ENCODE measurements at regions not wholly inside any gene's neighbourhood (a gene's known extent, or its start where the extent isn't known, plus 50 kb on each side); places are given as distances from the start of the nearest gene placed in this dataset.

DNA sequence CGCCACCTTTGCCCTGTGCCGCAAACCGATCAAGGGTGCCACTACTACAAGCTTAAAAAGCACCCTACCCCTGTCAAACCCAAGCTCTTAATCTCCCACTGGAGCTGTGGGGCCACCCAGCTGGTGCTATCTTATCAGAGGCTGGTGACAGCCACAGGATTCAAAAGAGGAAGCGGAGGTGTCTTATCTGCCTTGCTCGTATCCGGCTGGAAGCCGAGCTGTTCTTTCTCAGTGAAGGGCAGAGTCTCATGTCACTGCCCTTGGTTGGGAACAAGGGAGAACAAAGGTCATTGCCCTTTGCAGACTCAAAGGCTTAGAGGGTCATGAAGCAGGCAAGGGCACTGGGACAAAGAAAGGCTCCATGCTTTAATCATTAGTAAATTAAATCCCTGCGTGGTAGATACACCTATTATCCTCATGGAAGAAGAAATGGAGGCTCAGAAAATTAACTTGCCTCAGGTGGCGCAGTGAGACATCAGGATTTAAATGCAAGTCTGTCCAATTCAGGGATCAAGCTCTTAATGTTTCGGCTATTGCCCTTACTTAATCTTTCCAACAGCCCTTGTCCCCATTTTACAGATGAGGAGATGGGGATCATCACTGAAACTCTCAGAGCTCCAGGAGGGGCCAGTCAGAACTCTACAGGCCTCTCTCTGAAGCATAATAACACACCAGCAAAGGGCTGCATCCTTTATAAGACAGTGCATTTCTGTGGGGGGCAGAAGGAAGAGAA lies 360.0 kb upstream of the PROK2 start:
- H2AFZ ChIP-seq, result no peak overlapping the region
- Mint-ChIP-seq H3K9me3 (peaks cover 4% of the 10 kb centered on the region; the same call in 1 of the 3 replicates), H3K4me3 (no peak overlapping the region), H3K27ac (0 out of 2 replicates have a peak overlapping the region, but pooled peaks have one; percentile 50), H3K36me3 (ENCODE audit: low read depth) (no peaks in the 10 kb centered on the region; the same call in 2 of the 3 replicates), H3K4me1 (no peaks in the 10 kb centered on the region; the same call in 2 of the 3 replicates), H3K27me3 (ENCODE audit: insufficient read depth, low read depth, poor library complexity) (peaks cover 1% of the 10 kb centered on the region)
- H4K20me1 ChIP-seq (replicated peaks; ENCODE audit: insufficient read depth), result no peaks in the 10 kb centered on the region
- no peak overlapping the region for H3K4me3 ChIP-seq
- no peaks in the 10 kb centered on the region for H3K4me1 ChIP-seq (ENCODE audit: insufficient read depth)
- H3K9me2 ChIP-seq (ENCODE audit: insufficient read depth), result no peaks in the 10 kb centered on the region
- no peak overlapping the region for H3K27ac ChIP-seq (ENCODE audit: low read depth)
- ATAC-seq (no peak), DNase-seq (ENCODE audit: low spot score) (no peak)
- TF ChIP-seq NANOG (IDR thresholded peaks at IDR 0.05; ENCODE audit: borderline replicate concordance) (no peak), JUNB (IDR thresholded peaks at IDR 0.05; ENCODE audit: unreplicated experiment) (no peak), ZNF114 (CRISPR knock-in tag; IDR thresholded peaks at IDR 0.05) (no peak), EZH2phosphoT487 (IDR thresholded peaks at IDR 0.05; ENCODE audit: unreplicated experiment) (no peak), EZH2 (IDR thresholded peaks at IDR 0.05; ENCODE audit: low read depth, unreplicated experiment) (no peak), CREB1 (CRISPR knock-in tag; IDR thresholded peaks at IDR 0.05; ENCODE audit: low read depth) (no peak)
- TF ChIP-seq, protein P1, sequence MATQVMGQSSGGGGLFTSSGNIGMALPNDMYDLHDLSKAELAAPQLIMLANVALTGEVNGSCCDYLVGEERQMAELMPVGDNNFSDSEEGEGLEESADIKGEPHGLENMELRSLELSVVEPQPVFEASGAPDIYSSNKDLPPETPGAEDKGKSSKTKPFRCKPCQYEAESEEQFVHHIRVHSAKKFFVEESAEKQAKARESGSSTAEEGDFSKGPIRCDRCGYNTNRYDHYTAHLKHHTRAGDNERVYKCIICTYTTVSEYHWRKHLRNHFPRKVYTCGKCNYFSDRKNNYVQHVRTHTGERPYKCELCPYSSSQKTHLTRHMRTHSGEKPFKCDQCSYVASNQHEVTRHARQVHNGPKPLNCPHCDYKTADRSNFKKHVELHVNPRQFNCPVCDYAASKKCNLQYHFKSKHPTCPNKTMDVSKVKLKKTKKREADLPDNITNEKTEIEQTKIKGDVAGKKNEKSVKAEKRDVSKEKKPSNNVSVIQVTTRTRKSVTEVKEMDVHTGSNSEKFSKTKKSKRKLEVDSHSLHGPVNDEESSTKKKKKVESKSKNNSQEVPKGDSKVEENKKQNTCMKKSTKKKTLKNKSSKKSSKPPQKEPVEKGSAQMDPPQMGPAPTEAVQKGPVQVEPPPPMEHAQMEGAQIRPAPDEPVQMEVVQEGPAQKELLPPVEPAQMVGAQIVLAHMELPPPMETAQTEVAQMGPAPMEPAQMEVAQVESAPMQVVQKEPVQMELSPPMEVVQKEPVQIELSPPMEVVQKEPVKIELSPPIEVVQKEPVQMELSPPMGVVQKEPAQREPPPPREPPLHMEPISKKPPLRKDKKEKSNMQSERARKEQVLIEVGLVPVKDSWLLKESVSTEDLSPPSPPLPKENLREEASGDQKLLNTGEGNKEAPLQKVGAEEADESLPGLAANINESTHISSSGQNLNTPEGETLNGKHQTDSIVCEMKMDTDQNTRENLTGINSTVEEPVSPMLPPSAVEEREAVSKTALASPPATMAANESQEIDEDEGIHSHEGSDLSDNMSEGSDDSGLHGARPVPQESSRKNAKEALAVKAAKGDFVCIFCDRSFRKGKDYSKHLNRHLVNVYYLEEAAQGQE (IDR thresholded peaks at IDR 0.05; ENCODE audit: unreplicated experiment), result no peak
- TF ChIP-seq, protein P2, sequence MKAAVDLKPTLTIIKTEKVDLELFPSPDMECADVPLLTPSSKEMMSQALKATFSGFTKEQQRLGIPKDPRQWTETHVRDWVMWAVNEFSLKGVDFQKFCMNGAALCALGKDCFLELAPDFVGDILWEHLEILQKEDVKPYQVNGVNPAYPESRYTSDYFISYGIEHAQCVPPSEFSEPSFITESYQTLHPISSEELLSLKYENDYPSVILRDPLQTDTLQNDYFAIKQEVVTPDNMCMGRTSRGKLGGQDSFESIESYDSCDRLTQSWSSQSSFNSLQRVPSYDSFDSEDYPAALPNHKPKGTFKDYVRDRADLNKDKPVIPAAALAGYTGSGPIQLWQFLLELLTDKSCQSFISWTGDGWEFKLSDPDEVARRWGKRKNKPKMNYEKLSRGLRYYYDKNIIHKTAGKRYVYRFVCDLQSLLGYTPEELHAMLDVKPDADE (IDR thresholded peaks at IDR 0.05), result no peak
- TF ChIP-seq, protein P3, sequence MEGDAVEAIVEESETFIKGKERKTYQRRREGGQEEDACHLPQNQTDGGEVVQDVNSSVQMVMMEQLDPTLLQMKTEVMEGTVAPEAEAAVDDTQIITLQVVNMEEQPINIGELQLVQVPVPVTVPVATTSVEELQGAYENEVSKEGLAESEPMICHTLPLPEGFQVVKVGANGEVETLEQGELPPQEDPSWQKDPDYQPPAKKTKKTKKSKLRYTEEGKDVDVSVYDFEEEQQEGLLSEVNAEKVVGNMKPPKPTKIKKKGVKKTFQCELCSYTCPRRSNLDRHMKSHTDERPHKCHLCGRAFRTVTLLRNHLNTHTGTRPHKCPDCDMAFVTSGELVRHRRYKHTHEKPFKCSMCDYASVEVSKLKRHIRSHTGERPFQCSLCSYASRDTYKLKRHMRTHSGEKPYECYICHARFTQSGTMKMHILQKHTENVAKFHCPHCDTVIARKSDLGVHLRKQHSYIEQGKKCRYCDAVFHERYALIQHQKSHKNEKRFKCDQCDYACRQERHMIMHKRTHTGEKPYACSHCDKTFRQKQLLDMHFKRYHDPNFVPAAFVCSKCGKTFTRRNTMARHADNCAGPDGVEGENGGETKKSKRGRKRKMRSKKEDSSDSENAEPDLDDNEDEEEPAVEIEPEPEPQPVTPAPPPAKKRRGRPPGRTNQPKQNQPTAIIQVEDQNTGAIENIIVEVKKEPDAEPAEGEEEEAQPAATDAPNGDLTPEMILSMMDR (conservative IDR thresholded peaks at IDR 0.05; ENCODE audit: low read depth in 2 of 2), result no peak
- no peak overlapping the region for H3K4me2 ChIP-seq
- no peaks in the 10 kb centered on the region for H3K27me3 ChIP-seq (ENCODE audit: insufficient read depth)
- no peaks in the 10 kb centered on the region for H3K79me2 ChIP-seq (replicated peaks; ENCODE audit: insufficient read depth)
- H3F3A ChIP-seq (replicated peaks; ENCODE audit: low read depth), result no peaks in the 10 kb centered on the region
- H3K36me3 ChIP-seq (ENCODE audit: insufficient read depth), result no peaks in the 10 kb centered on the region
